AG04449 (cell line): ENCODE measurements at regions not wholly inside any gene's neighbourhood (a gene's known extent, or its start where the extent isn't known, plus 50 kb on each side); places are given as distances from the start of the nearest gene placed in this dataset.
"Not testable (repeated sequence)": the region's sequence is repeated elsewhere in the genome, so short reads cannot be mapped to it uniquely, and the experiment has no call there.

Source experiments
- CTCF ChIA-PET: fragments of 350-600 bp; formaldehyde crosslinking; extraction: SDS; loops from one replicate; lab custom pipeline; 2021; ENCODE audit warnings: antibody characterized with exemption; lab: Yijun Ruan, JAX
- POLR2A ChIA-PET: fragments of 400-600, 350-600 bp; formaldehyde crosslinking; extraction: SDS; loops from one replicate; lab custom pipeline; 2020; ENCODE audit warnings: antibody characterized with exemption, inconsistent platforms; lab: Yijun Ruan, JAX
- DNase-seq: peaks from one replicate; pipeline ENCODE4 v3.0.0-alpha.2; 2010; ENCODE audit warnings: low read depth, low spot score
- H3K4me3 ChIP-seq: 2 replicates; pipeline ENCODE4 v1.5.1; 2011; ENCODE audit warnings: low read depth, mild to moderate bottlenecking, control low read depth, low read length
- TF ChIP-seq, protein P1 (sequence below): IDR thresholded peaks from one replicate; pipeline ENCODE4 v1.5.1; 2011; ENCODE audit warnings: mild to moderate bottlenecking, moderate library complexity, low read length, control low read depth, inconsistent platforms; ENCODE audit not compliant: insufficient read depth; ENCODE audit errors: missing control alignments

- CTCF ChIA-PET: no interaction called here
- TF ChIP-seq, protein P1, sequence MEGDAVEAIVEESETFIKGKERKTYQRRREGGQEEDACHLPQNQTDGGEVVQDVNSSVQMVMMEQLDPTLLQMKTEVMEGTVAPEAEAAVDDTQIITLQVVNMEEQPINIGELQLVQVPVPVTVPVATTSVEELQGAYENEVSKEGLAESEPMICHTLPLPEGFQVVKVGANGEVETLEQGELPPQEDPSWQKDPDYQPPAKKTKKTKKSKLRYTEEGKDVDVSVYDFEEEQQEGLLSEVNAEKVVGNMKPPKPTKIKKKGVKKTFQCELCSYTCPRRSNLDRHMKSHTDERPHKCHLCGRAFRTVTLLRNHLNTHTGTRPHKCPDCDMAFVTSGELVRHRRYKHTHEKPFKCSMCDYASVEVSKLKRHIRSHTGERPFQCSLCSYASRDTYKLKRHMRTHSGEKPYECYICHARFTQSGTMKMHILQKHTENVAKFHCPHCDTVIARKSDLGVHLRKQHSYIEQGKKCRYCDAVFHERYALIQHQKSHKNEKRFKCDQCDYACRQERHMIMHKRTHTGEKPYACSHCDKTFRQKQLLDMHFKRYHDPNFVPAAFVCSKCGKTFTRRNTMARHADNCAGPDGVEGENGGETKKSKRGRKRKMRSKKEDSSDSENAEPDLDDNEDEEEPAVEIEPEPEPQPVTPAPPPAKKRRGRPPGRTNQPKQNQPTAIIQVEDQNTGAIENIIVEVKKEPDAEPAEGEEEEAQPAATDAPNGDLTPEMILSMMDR: no peak
- POLR2A ChIA-PET: no interaction called here
- peak; percentile 2 for DNase-seq
- no peak overlapping the region for H3K4me3 ChIP-seq
Observed at GRCh38 chr7:97307521-97308108, 190.1 kb downstream of the SDHAF3 start.

- TF ChIP-seq, protein P1: no peak
- no peak overlapping the region for H3K4me3 ChIP-seq
- ChIA-PET CTCF (no interaction called here), POLR2A (no interaction called here)
- DNase-seq: no peak
Observed at GRCh38 chr7:97313900-97314299, 196.4 kb downstream of the SDHAF3 start.

- TF ChIP-seq, protein P1: no peak
- CTCF ChIA-PET: no interaction called here
- POLR2A ChIA-PET: no interaction called here
Observed at GRCh38 chr7:97317575-97317974, 200.1 kb downstream of the SDHAF3 start.

DNA sequence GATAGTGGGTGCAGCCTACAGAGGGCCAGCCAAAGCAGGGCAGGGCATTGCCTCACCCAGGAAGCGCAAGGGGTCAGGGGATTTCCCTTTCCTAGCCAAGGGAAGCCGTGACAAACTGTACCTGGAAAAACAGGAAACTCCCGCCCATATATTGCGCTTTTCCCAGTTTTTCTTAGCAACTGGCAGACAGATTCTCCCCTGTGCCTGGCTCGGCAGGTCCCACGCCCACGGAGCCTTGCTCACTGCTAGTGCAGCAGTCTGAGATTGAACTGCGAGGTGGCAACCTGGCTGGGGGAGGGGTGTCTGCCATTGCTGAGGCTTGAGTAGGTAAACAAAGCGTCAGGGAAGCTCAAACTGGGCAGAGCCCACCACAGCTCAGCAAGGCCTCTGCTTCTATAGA is 212.4 kb downstream of the SDHAF3 start:
- DNase-seq, H3K4me3 ChIP-seq, POLR2A ChIA-PET, CTCF ChIA-PET: not testable (repeated sequence)

More at GRCh38 chr7:97317575-97317974, 200.1 kb downstream of the SDHAF3 start:
- no peak overlapping the region for H3K4me3 ChIP-seq
- no peak for DNase-seq

GRCh38 chr7:97337849-97338248 is 220.4 kb downstream of the SDHAF3 start:
- ChIA-PET POLR2A (no interaction called here), CTCF (no interaction called here)
- DNase-seq: no peak
- no peak overlapping the region for H3K4me3 ChIP-seq
- TF ChIP-seq, protein P1: no peak

DNA sequence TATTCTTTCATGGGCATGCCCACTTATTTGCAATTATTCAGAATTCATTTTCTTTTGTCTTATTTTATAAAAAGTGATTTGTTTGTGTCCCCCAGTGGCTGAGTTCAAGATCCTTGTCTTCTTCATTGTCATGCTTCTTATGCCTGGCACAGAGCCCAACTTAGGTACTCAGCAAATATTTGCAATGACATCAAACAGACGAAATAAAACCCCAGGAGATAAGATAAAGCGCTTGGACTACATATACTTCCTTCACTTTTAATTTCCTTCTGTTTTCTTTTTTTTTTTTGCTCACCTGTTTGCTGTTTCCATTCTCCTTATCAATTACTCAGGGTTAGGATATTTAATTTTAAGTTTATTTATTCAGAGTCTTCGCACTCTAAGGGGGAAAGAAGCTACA is 225.0 kb downstream of the SDHAF3 start:
- ChIA-PET POLR2A (no interaction called here), CTCF (no interaction called here)
- DNase-seq: no peak
- TF ChIP-seq, protein P1: no peak
- no peak overlapping the region for H3K4me3 ChIP-seq

- TF ChIP-seq, protein P1: no peak
- DNase-seq: no peak
- POLR2A ChIA-PET: no interaction called here
- H3K4me3 ChIP-seq: no peak overlapping the region
- CTCF ChIA-PET: no interaction called here
Observed at GRCh38 chr7:97346349-97346748, 228.9 kb downstream of the SDHAF3 start.
